PC-3 (cell line): ENCODE measurements at regions not wholly inside any gene's neighbourhood (a gene's known extent, or its start where the extent isn't known, plus 50 kb on each side); places are given as distances from the start of the nearest gene placed in this dataset.

Experiments
- CTCF ChIP-seq: fragments of 300-600 bp; sonication (generic); conservative IDR thresholded peaks from 2 replicates; pipeline ENCODE4 v1.5.1; 2017; ENCODE audit warnings: antibody characterized with exemption, low read depth, mild to moderate bottlenecking, low read length
- EZH2 ChIP-seq: fragments of 300-600 bp; sonication (generic); IDR thresholded peaks from one replicate; pipeline ENCODE4 v1.6.1; 2017; ENCODE audit warnings: antibody characterized with exemption, mild to moderate bottlenecking, low read length; ENCODE audit not compliant: unreplicated experiment

DNA sequence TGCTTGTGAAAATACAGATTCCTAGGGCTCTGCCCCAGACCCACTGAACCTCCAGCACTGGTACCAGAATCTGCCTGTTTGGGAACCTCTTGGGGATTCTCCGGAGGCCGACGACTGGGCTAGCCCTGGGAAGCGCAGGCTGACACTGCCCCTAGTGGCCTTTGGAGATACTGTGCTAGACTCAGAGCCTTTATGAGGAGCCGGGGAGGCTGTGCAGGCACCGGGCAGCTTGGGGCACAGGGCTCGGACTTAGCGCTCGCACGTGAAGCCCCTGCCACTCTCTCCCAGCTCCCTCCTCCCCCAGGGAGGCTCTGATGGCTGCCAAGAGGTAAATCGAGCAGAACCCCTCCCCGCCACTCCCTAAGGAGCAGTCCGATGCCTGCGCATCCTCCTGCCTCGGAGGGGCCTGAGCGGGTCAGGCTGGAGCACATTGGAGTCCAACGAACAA, 144.6 kb upstream of the TNR start:
- TF ChIP-seq EZH2 (no peak), CTCF (peak; percentile 70)
